ENCODE measurements at regions not wholly inside any gene's neighbourhood (a gene's known extent, or its start where the extent isn't known, plus 50 kb on each side); places are given as distances from the start of the nearest gene placed in this dataset.
"Not testable (repeated sequence)": the region's sequence is repeated elsewhere in the genome, so short reads cannot be mapped to it uniquely, and the experiment has no call there.

- DNase-seq (ENCODE audit: low spot score): no peak
Measured at GRCh38 chr13:111064661-111065060, 50.4 kb upstream of the ARHGEF7 start.

- no peak for DNase-seq (ENCODE audit: low spot score)
Measured at GRCh38 chr13:111062966-111063365, 52.1 kb upstream of the ARHGEF7 start.

- no peak for DNase-seq (ENCODE audit: low spot score)
Measured at GRCh38 chr13:111062305-111062704, 52.8 kb upstream of the ARHGEF7 start.

- DNase-seq (ENCODE audit: low spot score): no peak
Measured at GRCh38 chr13:111061358-111062045, 53.6 kb upstream of the ARHGEF7 start.

GRCh38 chr13:111060237-111060919, 54.7 kb upstream of the ARHGEF7 start:
- no peak for DNase-seq (ENCODE audit: low spot score)

- DNase-seq (ENCODE audit: low spot score): no peak
Measured at GRCh38 chr13:111058796-111059506, 56.2 kb upstream of the ARHGEF7 start.

- not testable (repeated sequence) for DNase-seq (ENCODE audit: low spot score)
Measured at GRCh38 chr13:111058339-111058738, 56.8 kb upstream of the ARHGEF7 start.

- peak; percentile 35 for DNase-seq (ENCODE audit: low spot score)
Measured at GRCh38 chr13:111051726-111052232, 63.3 kb upstream of the ARHGEF7 start.

GRCh38 chr13:111051041-111051725, 63.9 kb upstream of the ARHGEF7 start:
- DNase-seq (ENCODE audit: low spot score): no peak

GRCh38 chr13:111050539-111050879, 64.6 kb upstream of the ARHGEF7 start:
- no peak for DNase-seq (ENCODE audit: low spot score)

- no peak for DNase-seq (ENCODE audit: low spot score)
Measured at GRCh38 chr13:111049791-111050538, 65.1 kb upstream of the ARHGEF7 start.

GRCh38 chr13:111048387-111048786, 66.7 kb upstream of the ARHGEF7 start:
- DNase-seq (ENCODE audit: low spot score): no peak

GRCh38 chr13:111047326-111047725, 67.8 kb upstream of the ARHGEF7 start:
- no peak for DNase-seq (ENCODE audit: low spot score)

- DNase-seq (ENCODE audit: low spot score): no peak
Measured at GRCh38 chr13:111046590-111047141, 68.4 kb upstream of the ARHGEF7 start.

- DNase-seq (ENCODE audit: low spot score): no peak
Measured at GRCh38 chr13:111045170-111045569, 69.9 kb upstream of the ARHGEF7 start.

- no peak for DNase-seq (ENCODE audit: low spot score)
Measured at GRCh38 chr13:111044087-111044830, 70.9 kb upstream of the ARHGEF7 start.

GRCh38 chr13:111043575-111043982, 71.5 kb upstream of the ARHGEF7 start:
- DNase-seq (ENCODE audit: low spot score): no peak

GRCh38 chr13:111042661-111043226, 72.4 kb upstream of the ARHGEF7 start:
- DNase-seq (ENCODE audit: low spot score): no peak

- DNase-seq (ENCODE audit: low spot score): no peak
Measured at GRCh38 chr13:111040830-111041229, 74.3 kb upstream of the ARHGEF7 start.

GRCh38 chr13:111039735-111040134, 75.4 kb upstream of the ARHGEF7 start:
- no peak for DNase-seq (ENCODE audit: low spot score)

Data from SK-N-DZ (cell line).